AG04449 (cell line): ENCODE measurements at regions not wholly inside any gene's neighbourhood (a gene's known extent, or its start where the extent isn't known, plus 50 kb on each side); places are given as distances from the start of the nearest gene placed in this dataset.

Experiments
- CTCF ChIA-PET: fragments of 350-600 bp; formaldehyde crosslinking; extraction: SDS; loops from one replicate; lab custom pipeline; 2021; ENCODE audit warnings: antibody characterized with exemption; lab: Yijun Ruan, JAX
- POLR2A ChIA-PET: fragments of 400-600, 350-600 bp; formaldehyde crosslinking; extraction: SDS; loops from one replicate; lab custom pipeline; 2020; ENCODE audit warnings: antibody characterized with exemption, inconsistent platforms; lab: Yijun Ruan, JAX
- DNase-seq: peaks from one replicate; pipeline ENCODE4 v3.0.0-alpha.2; 2010; ENCODE audit warnings: low read depth, low spot score
- H3K4me3 ChIP-seq: 2 replicates; pipeline ENCODE4 v1.5.1; 2011; ENCODE audit warnings: low read depth, mild to moderate bottlenecking, control low read depth, low read length
- TF ChIP-seq, protein P1 (sequence below): IDR thresholded peaks from one replicate; pipeline ENCODE4 v1.5.1; 2011; ENCODE audit warnings: mild to moderate bottlenecking, moderate library complexity, low read length, control low read depth, inconsistent platforms; ENCODE audit not compliant: insufficient read depth; ENCODE audit errors: missing control alignments

DNA sequence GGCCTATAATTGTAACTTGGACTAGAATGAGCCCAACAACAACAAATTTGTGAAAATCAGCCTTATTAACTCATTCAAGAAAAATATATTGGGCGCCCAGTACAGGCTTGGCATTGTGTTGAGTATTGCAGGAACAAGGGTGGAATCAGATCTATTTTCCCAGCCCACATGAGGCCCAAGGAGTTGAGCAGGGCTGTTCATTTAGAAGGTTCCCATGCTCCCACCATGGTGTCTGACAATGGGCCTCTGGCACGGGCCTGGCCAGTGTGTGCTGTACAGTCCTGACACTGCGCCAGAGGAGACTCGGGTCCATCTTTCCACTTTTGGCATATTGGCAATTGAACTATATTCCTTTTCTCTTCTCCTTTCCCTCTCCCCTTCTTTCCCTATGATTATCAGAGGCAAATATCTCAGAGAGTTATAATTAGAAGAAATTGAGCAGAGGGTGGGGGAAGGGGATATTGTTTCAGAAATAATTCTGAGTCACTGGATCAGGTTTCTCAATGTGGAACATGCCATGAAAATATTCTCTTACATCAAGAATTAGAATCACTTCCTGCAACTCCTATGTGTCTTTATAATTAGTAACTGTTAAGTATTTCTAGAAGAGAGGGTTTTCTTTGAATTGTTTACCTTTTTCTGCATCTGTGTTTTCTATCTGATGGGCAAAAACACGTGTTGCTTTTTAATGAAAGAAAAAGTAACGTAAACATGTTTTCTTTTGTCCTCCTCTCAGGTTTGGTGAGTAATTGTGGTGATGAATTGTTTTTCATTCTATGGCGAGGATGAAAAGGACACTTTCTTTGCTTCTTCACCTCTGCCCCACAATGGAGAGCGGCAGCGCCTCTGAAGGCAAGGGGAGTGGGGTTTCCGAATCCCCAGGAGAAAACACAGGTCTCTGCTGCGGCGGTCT is 209.4 kb downstream of the FOXA2 start:
- TF ChIP-seq, protein P1, sequence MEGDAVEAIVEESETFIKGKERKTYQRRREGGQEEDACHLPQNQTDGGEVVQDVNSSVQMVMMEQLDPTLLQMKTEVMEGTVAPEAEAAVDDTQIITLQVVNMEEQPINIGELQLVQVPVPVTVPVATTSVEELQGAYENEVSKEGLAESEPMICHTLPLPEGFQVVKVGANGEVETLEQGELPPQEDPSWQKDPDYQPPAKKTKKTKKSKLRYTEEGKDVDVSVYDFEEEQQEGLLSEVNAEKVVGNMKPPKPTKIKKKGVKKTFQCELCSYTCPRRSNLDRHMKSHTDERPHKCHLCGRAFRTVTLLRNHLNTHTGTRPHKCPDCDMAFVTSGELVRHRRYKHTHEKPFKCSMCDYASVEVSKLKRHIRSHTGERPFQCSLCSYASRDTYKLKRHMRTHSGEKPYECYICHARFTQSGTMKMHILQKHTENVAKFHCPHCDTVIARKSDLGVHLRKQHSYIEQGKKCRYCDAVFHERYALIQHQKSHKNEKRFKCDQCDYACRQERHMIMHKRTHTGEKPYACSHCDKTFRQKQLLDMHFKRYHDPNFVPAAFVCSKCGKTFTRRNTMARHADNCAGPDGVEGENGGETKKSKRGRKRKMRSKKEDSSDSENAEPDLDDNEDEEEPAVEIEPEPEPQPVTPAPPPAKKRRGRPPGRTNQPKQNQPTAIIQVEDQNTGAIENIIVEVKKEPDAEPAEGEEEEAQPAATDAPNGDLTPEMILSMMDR: no peak
- ChIA-PET POLR2A (no interaction called here), CTCF (no interaction called here)
- DNase-seq: no peak
- H3K4me3 ChIP-seq: no peak overlapping the region

DNA sequence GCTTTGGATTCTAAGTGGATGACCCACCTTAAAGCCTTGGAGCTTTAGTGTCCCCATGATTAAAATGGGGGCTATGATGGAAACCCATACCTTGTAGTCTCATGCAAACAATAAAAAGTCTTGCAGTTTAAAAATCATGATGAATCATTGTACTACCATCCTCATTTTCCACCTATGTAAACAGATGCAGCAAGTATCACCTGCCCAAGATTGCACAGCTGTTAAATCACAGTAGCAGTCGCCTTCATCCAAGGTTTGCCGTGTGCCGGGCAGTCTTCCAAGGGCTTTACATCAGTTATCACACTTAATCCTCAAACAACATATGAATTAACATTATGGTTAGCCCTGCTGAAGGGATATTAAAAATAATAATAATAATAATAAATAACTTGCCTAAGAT is 210.3 kb downstream of the FOXA2 start:
- H3K4me3 ChIP-seq: no peak overlapping the region
- ChIA-PET CTCF (no interaction called here), POLR2A (no interaction called here)
- TF ChIP-seq, protein P1: no peak
- no peak for DNase-seq

DNA sequence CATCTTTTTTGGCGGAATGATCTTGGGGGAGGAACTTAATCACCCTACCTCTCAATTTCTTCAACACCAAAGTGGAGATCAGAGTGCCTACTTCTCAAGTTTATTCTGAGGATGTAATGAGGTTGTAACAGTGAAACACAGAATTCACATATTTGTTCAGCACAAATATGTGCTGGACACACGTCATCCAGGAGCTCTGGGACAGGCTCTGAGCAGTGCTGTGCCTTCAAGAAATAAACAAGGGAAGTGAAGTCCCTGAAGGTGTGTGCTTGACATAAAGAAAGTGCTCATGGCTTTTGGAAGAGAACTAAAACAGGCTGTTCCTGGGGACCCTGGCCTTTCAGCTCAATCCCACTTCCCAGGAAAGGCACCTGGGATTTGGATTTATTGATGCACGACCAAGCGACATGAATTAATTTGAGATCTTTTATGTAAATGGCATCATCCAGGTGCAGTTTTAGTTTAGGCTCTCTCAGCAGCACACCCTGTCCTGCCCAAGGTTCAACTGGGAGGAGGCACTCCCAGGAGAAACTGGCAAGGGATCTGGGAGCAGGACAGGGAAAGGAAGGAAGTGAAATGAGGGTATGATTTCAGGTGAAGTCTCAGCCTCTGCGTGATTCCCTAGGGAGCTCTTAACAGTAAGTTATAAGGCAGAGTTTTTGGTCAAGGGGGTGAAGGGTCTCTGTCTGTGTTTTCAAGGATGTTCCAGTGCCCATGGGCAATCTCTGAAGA is 211.0 kb downstream of the FOXA2 start:
- no peak overlapping the region for H3K4me3 ChIP-seq
- no peak for DNase-seq
- POLR2A ChIA-PET: no interaction called here
- CTCF ChIA-PET: no interaction called here
- TF ChIP-seq, protein P1: no peak

DNA sequence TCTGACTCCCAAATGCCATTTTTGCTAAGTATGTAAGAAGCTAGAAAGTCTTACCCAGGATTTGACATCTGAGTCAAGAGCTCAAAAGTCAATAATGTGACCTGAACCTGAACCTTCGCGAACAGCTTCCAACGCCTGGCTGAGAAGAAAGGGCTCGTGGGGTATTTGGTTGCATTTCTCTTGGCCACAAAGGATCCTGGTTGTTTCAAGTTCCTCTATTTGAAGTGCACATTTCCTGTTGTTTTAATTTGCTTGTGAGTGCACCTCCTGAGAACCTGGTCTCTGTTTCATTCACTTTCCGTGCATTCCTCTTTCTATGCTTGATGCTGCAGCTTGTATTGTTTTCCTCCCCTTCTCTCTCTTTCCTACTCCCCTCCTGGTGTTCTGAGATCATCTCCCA is 212.5 kb downstream of the FOXA2 start:
- TF ChIP-seq, protein P1: no peak
- no peak overlapping the region for H3K4me3 ChIP-seq
- ChIA-PET CTCF (no interaction called here), POLR2A (no interaction called here)
- DNase-seq: no peak

DNA sequence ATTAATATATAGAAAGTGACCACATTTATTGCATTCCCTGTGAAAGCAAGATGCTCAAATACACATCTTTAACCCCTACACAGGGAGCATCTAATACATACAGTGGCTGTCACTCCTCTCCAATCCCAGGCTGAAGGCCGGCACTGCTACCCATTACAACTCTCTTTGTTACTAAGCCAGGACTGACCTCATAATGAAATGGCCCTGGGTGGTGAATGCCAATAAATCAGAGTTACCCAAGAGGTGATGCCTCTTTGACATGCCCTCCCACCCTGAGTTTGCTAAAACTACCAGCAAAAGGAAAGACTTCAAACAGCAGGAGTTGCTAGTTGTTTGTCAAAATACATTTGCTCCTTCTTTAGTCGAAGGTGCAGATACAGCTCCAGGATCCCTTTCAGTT is 214.2 kb downstream of the FOXA2 start:
- TF ChIP-seq, protein P1: no peak
- CTCF ChIA-PET: no interaction called here
- POLR2A ChIA-PET: no interaction called here
- no peak overlapping the region for H3K4me3 ChIP-seq
- DNase-seq: no peak

DNA sequence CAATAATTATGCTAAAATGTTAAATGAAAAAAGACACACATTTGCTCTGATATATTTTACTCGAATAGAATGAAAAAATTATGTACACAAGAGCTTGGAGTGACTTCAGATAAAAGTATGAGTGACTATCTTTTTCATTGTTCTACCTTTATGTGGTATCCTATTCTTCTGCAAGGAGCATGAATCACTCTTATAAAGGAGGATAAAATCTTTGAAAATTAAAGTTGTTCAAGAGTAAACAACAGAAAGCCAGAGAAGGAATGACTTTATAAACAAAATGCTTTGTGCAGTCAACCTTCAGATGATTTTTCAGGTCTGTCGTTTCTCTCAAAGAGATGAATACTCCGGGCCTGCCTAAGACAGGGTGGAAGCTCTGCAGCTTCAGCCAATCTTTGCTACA is 215.3 kb downstream of the FOXA2 start:
- ChIA-PET CTCF (no interaction called here), POLR2A (no interaction called here)
- H3K4me3 ChIP-seq: no peak overlapping the region
- TF ChIP-seq, protein P1: no peak
- no peak for DNase-seq
